NB4 (cell line): ENCODE measurements at regions not wholly inside any gene's neighbourhood (a gene's known extent, or its start where the extent isn't known, plus 50 kb on each side); places are given as distances from the start of the nearest gene placed in this dataset.

Experiments
- CTCF ChIP-seq: IDR thresholded peaks from one replicate; pipeline ENCODE4 v1.5.1; 2012; ENCODE audit warnings: low read depth, low read length
- POLR2A ChIP-seq: IDR thresholded peaks from 2 replicates; pipeline ENCODE4 v1.6.1; 2011; ENCODE audit warnings: mild to moderate bottlenecking; ENCODE audit not compliant: insufficient read length; ENCODE audit errors: extremely low read depth

GRCh38 chr6:168223755-168224154 lies 95.8 kb downstream of the DACT2 start:
- TF ChIP-seq CTCF (no peak), POLR2A (no peak)
